OCI-LY3 (cell line): ENCODE measurements at regions not wholly inside any gene's neighbourhood (a gene's known extent, or its start where the extent isn't known, plus 50 kb on each side); places are given as distances from the start of the nearest gene placed in this dataset.

ENCODE experiments used
- EZH2phosphoT487 ChIP-seq: fragments of 200-600 bp; shearing (Covaris generic); IDR thresholded peaks from 2 replicates; pipeline ENCODE4 v1.6.1; 2018; ENCODE audit warnings: antibody characterized with exemption, mixed run types, low read depth
- TF ChIP-seq, protein P1 (sequence below): fragments of 200-600, 300-600 bp; sonication (generic); IDR thresholded peaks from 2 replicates; pipeline ENCODE4 v1.5.1; 2014; ENCODE audit warnings: antibody characterized with exemption, low read length, low read depth

DNA sequence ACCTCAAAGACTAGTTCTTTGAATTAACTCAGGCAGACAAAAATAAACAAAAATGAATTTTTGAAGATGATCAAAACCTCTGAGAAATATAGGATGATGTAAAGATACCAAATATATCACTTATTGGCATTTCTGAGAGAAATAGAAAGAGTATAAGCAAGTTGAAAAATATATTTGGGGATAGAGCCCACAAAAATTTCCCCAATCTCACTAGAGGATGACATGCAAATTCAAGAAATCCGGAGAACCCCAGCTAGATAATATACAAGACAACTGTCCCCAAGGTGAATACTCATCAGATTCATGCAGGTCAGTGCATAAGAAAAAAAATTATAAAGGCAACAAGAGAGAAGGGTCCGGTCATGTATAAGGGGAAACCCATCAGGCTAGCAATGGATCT lies 129.1 kb downstream of the CXXC4 start:
- TF ChIP-seq, protein P1, sequence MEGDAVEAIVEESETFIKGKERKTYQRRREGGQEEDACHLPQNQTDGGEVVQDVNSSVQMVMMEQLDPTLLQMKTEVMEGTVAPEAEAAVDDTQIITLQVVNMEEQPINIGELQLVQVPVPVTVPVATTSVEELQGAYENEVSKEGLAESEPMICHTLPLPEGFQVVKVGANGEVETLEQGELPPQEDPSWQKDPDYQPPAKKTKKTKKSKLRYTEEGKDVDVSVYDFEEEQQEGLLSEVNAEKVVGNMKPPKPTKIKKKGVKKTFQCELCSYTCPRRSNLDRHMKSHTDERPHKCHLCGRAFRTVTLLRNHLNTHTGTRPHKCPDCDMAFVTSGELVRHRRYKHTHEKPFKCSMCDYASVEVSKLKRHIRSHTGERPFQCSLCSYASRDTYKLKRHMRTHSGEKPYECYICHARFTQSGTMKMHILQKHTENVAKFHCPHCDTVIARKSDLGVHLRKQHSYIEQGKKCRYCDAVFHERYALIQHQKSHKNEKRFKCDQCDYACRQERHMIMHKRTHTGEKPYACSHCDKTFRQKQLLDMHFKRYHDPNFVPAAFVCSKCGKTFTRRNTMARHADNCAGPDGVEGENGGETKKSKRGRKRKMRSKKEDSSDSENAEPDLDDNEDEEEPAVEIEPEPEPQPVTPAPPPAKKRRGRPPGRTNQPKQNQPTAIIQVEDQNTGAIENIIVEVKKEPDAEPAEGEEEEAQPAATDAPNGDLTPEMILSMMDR: no peak
- no peak for TF ChIP-seq EZH2phosphoT487
